WTC11 (cell line): ENCODE measurements at regions not wholly inside any gene's neighbourhood (a gene's known extent, or its start where the extent isn't known, plus 50 kb on each side); places are given as distances from the start of the nearest gene placed in this dataset.

Experiments used
- FOXJ3 ChIP-seq: sonication (generic); formaldehyde crosslinking; IDR thresholded peaks from 2 replicates; pipeline ENCODE4 v1.9.0; 2021; ENCODE audit warnings: missing genetic modification reagents, mild to moderate bottlenecking, borderline replicate concordance
- JAZF1 ChIP-seq: fragments of 250-450 bp; sonication (Bioruptor Pico); IDR thresholded peaks from 2 replicates; pipeline ENCODE4 v1.9.0; 2021; ENCODE audit warnings: moderate library complexity, mild to moderate bottlenecking, inconsistent platforms
- NFE2L1 ChIP-seq: sonication (generic); formaldehyde crosslinking; IDR thresholded peaks from 2 replicates; pipeline ENCODE4 v1.8.1; 2023; ENCODE audit warnings: missing genetic modification reagents
- RELA ChIP-seq: sonication (generic); formaldehyde crosslinking; IDR thresholded peaks from 2 replicates; pipeline ENCODE4 v1.8.1; 2022; ENCODE audit warnings: missing genetic modification reagents, mild to moderate bottlenecking, borderline replicate concordance
- SP1 ChIP-seq: sonication (generic); formaldehyde crosslinking; conservative IDR thresholded peaks from 2 replicates; pipeline ENCODE4 v1.8.1; 2022; ENCODE audit warnings: missing genetic modification reagents
- STAT6 ChIP-seq: sonication (generic); formaldehyde crosslinking; conservative IDR thresholded peaks from 2 replicates; pipeline ENCODE4 v1.8.1; 2023; ENCODE audit warnings: mild to moderate bottlenecking, low read depth, missing genetic modification reagents, moderate library complexity
- ZSCAN18 ChIP-seq: fragments of 250-450 bp; sonication (Bioruptor Pico); IDR thresholded peaks from 2 replicates; pipeline ENCODE4 v2.1.2; 2022; ENCODE audit warnings: mild to moderate bottlenecking, moderate library complexity
- TF ChIP-seq, protein P1 (sequence below): fragments of 200-600 bp; IDR thresholded peaks from 2 replicates; pipeline ENCODE4 v1.8.0; 2022; ENCODE audit warnings: antibody characterized with exemption
- TF ChIP-seq, protein P2 (sequence below): sonication (generic); formaldehyde crosslinking; IDR thresholded peaks from 2 replicates; pipeline ENCODE4 v1.8.0; 2022; ENCODE audit warnings: mild to moderate bottlenecking, missing genetic modification reagents
- TF ChIP-seq, protein P3 (sequence below): sonication (generic); formaldehyde crosslinking; IDR thresholded peaks from 2 replicates; pipeline ENCODE4 v1.8.0; 2022; ENCODE audit warnings: mild to moderate bottlenecking, missing genetic modification reagents
- TF ChIP-seq, protein P4 (sequence below): sonication (generic); formaldehyde crosslinking; IDR thresholded peaks from 2 replicates; pipeline ENCODE4 v1.8.1; 2023; ENCODE audit warnings: mild to moderate bottlenecking, missing genetic modification reagents, borderline replicate concordance

GRCh38 chr22:47929646-47930185 lies 1167.3 kb downstream of the TBC1D22A start:
- TF ChIP-seq, protein P1, sequence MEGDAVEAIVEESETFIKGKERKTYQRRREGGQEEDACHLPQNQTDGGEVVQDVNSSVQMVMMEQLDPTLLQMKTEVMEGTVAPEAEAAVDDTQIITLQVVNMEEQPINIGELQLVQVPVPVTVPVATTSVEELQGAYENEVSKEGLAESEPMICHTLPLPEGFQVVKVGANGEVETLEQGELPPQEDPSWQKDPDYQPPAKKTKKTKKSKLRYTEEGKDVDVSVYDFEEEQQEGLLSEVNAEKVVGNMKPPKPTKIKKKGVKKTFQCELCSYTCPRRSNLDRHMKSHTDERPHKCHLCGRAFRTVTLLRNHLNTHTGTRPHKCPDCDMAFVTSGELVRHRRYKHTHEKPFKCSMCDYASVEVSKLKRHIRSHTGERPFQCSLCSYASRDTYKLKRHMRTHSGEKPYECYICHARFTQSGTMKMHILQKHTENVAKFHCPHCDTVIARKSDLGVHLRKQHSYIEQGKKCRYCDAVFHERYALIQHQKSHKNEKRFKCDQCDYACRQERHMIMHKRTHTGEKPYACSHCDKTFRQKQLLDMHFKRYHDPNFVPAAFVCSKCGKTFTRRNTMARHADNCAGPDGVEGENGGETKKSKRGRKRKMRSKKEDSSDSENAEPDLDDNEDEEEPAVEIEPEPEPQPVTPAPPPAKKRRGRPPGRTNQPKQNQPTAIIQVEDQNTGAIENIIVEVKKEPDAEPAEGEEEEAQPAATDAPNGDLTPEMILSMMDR = no peak
- TF ChIP-seq JAZF1 (no peak), SP1 (CRISPR knock-in tag) (no peak), FOXJ3 (CRISPR knock-in tag) (no peak), RELA (no peak), ZSCAN18 (CRISPR knock-in tag) (no peak), NFE2L1 (CRISPR knock-in tag) (no peak), STAT6 (no peak)
- TF ChIP-seq, protein P2, sequence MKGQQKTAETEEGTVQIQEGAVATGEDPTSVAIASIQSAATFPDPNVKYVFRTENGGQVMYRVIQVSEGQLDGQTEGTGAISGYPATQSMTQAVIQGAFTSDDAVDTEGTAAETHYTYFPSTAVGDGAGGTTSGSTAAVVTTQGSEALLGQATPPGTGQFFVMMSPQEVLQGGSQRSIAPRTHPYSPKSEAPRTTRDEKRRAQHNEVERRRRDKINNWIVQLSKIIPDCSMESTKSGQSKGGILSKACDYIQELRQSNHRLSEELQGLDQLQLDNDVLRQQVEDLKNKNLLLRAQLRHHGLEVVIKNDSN (CRISPR knock-in tag) = no peak
- TF ChIP-seq, protein P3, sequence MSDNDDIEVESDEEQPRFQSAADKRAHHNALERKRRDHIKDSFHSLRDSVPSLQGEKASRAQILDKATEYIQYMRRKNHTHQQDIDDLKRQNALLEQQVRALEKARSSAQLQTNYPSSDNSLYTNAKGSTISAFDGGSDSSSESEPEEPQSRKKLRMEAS (CRISPR knock-in tag) = no peak
- TF ChIP-seq, protein P4, sequence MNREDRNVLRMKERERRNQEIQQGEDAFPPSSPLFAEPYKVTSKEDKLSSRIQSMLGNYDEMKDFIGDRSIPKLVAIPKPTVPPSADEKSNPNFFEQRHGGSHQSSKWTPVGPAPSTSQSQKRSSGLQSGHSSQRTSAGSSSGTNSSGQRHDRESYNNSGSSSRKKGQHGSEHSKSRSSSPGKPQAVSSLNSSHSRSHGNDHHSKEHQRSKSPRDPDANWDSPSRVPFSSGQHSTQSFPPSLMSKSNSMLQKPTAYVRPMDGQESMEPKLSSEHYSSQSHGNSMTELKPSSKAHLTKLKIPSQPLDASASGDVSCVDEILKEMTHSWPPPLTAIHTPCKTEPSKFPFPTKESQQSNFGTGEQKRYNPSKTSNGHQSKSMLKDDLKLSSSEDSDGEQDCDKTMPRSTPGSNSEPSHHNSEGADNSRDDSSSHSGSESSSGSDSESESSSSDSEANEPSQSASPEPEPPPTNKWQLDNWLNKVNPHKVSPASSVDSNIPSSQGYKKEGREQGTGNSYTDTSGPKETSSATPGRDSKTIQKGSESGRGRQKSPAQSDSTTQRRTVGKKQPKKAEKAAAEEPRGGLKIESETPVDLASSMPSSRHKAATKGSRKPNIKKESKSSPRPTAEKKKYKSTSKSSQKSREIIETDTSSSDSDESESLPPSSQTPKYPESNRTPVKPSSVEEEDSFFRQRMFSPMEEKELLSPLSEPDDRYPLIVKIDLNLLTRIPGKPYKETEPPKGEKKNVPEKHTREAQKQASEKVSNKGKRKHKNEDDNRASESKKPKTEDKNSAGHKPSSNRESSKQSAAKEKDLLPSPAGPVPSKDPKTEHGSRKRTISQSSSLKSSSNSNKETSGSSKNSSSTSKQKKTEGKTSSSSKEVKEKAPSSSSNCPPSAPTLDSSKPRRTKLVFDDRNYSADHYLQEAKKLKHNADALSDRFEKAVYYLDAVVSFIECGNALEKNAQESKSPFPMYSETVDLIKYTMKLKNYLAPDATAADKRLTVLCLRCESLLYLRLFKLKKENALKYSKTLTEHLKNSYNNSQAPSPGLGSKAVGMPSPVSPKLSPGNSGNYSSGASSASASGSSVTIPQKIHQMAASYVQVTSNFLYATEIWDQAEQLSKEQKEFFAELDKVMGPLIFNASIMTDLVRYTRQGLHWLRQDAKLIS = no peak
